IMR-90 (cell line): ENCODE measurements at regions not wholly inside any gene's neighbourhood (a gene's known extent, or its start where the extent isn't known, plus 50 kb on each side); places are given as distances from the start of the nearest gene placed in this dataset.

Source experiments
- ATAC-seq: fragments of 200-7000 bp; cut with Tn5 transposase; 2 replicates; pipeline ENCODE4 v1.9.1; 2020; ENCODE audit warnings: low read depth, mild to moderate bottlenecking, moderate library complexity
- BruUV-seq: library from RNA; stranded (reverse); fragments of 400-500 nt; replicated peaks from 2 replicates; lab custom pipeline; 2021; lab: Mats Ljungman, UMichigan
- CTCF ChIA-PET: fragments of 300-600 bp; formaldehyde crosslinking; extraction: SDS; loops from one replicate; lab custom pipeline; 2021; ENCODE audit warnings: antibody characterized with exemption; lab: Yijun Ruan, JAX
- POLR2A ChIA-PET: fragments of 300-600 bp; sonication (Branson Sonifier 250); formaldehyde crosslinking; loops from one replicate; lab custom pipeline; 2022; ENCODE audit warnings: antibody characterized with exemption; ENCODE audit not compliant: unreplicated experiment; lab: Charles Lee
- DNase-seq: peaks from one replicate; pipeline ENCODE4 v3.0.0; 2013
- H2AFZ ChIP-seq: replicated peaks from 2 replicates; pipeline ENCODE3; 2013; ENCODE audit warnings: low read length, mild to moderate bottlenecking; ENCODE audit not compliant: poor library complexity
- H2AK5ac ChIP-seq: 2 replicates; pipeline ENCODE4 v1.6.1; 2013; ENCODE audit warnings: low read depth, low read length, inconsistent platforms
- H2AK9ac ChIP-seq: replicated peaks from 2 replicates; pipeline ENCODE3; 2013; ENCODE audit warnings: mild to moderate bottlenecking, low read depth, low read length, moderate library complexity; ENCODE audit not compliant: poor library complexity
- H2BK120ac ChIP-seq: 2 replicates; pipeline ENCODE4 v1.6.1; 2013; ENCODE audit warnings: low read depth, low read length, inconsistent platforms
- H2BK15ac ChIP-seq: 3 replicates; pipeline ENCODE4 v1.6.1; 2013; ENCODE audit warnings: low read depth, low read length, inconsistent platforms
- H2BK20ac ChIP-seq: 2 replicates; pipeline ENCODE4 v1.6.1; 2013; ENCODE audit warnings: low read depth, mild to moderate bottlenecking, inconsistent platforms, low read length, moderate library complexity
- H2BK5ac ChIP-seq: 2 replicates; pipeline ENCODE4 v1.6.1; 2013; ENCODE audit warnings: mild to moderate bottlenecking, low read depth, low read length, inconsistent platforms; ENCODE audit not compliant: poor library complexity, severe bottlenecking
- H3K14ac ChIP-seq: replicated peaks from 2 replicates; pipeline ENCODE4 v1.6.1; 2013; ENCODE audit warnings: low read depth, low read length, inconsistent platforms
- H3K18ac ChIP-seq: 2 replicates; pipeline ENCODE4 v1.6.1; 2013; ENCODE audit warnings: low read depth, low read length, control low read depth
- H3K23ac ChIP-seq: 2 replicates; pipeline ENCODE4 v1.6.1; 2013; ENCODE audit warnings: low read depth, low read length, inconsistent platforms
- H3K27ac ChIP-seq: 2 replicates; pipeline ENCODE4 v1.5.1; 2013; ENCODE audit warnings: mild to moderate bottlenecking, control low read depth, low read length; ENCODE audit not compliant: insufficient read depth
- H3K27me3 ChIP-seq: 2 replicates; pipeline ENCODE4 v1.6.1; 2013; ENCODE audit warnings: low read length; ENCODE audit not compliant: control insufficient read depth, insufficient read depth
- H3K36me3 ChIP-seq: 2 replicates; pipeline ENCODE4 v1.6.1; 2013; ENCODE audit warnings: low read length, mixed read lengths; ENCODE audit not compliant: control insufficient read depth, insufficient read depth
- H3K4ac ChIP-seq: 2 replicates; pipeline ENCODE4 v1.6.1; 2013; ENCODE audit warnings: low read depth, low read length, inconsistent platforms
- H3K4me1 ChIP-seq: 2 replicates; pipeline ENCODE4 v1.6.1; 2013; ENCODE audit warnings: low read length, mixed read lengths; ENCODE audit not compliant: control insufficient read depth, insufficient read depth
- H3K4me2 ChIP-seq: 2 replicates; pipeline ENCODE4 v1.6.1; 2013; ENCODE audit warnings: low read depth, mild to moderate bottlenecking, control low read depth, low read length, moderate library complexity
- H3K4me3 ChIP-seq: 2 replicates; pipeline ENCODE4 v1.5.1; 2013; ENCODE audit warnings: low read depth, mild to moderate bottlenecking, control low read depth, low read length, moderate library complexity; ENCODE audit not compliant: insufficient read depth
- H3K56ac ChIP-seq: 2 replicates; pipeline ENCODE4 v1.6.1; 2013; ENCODE audit warnings: low read length, inconsistent platforms; ENCODE audit not compliant: insufficient read depth; ENCODE audit errors: extremely low read depth
- H3K79me1 ChIP-seq, 2 experiments: 2 replicates each; pipeline ENCODE4 v1.6.1; 2013; ENCODE audit warnings: low read length in 2 of 2, inconsistent platforms in 1 of 2, low read depth in 1 of 2
- H3K9ac ChIP-seq: 2 replicates; pipeline ENCODE4 v1.6.1; 2013; ENCODE audit warnings: low read depth, low read length, control low read depth
- H3K9me1 ChIP-seq: 2 replicates; pipeline ENCODE4 v1.6.1; 2013; ENCODE audit warnings: low read length, inconsistent platforms; ENCODE audit not compliant: insufficient read depth
- H3K9me3 ChIP-seq: 2 replicates; pipeline ENCODE4 v1.6.1; 2013; ENCODE audit warnings: low read length; ENCODE audit not compliant: control insufficient read depth, insufficient read depth
- H4K20me1 ChIP-seq: 2 replicates; pipeline ENCODE4 v1.6.1; 2013; ENCODE audit warnings: low read length, inconsistent platforms; ENCODE audit not compliant: insufficient read depth
- H4K5ac ChIP-seq: 2 replicates; pipeline ENCODE4 v1.6.1; 2013; ENCODE audit warnings: mild to moderate bottlenecking, low read depth, low read length, control low read depth
- H4K8ac ChIP-seq, 2 experiments: 2 replicates each; pipeline ENCODE4 v1.6.1; 2013; ENCODE audit warnings: low read depth in 2 of 2, low read length in 2 of 2, control low read depth in 1 of 2, inconsistent platforms in 1 of 2
- H4K91ac ChIP-seq: 2 replicates; pipeline ENCODE4 v1.6.1; 2013; ENCODE audit warnings: low read depth, low read length, inconsistent platforms; ENCODE audit not compliant: insufficient read depth
- BHLHE40 ChIP-seq: fragments of 150-350 bp; IDR thresholded peaks from 2 replicates; pipeline ENCODE4 v1.6.1; 2016; ENCODE audit warnings: mild to moderate bottlenecking, low read depth, low read length
- CEBPB ChIP-seq: IDR thresholded peaks from 2 replicates; pipeline ENCODE4 v1.6.1; 2012; ENCODE audit warnings: low read depth, low read length, improper control_type of control experiment
- CHD1 ChIP-seq: IDR thresholded peaks from 2 replicates; pipeline ENCODE4 v1.6.1; 2012; ENCODE audit warnings: low read depth, low read length, improper control_type of control experiment
- FOS ChIP-seq: fragments of 150-350 bp; IDR thresholded peaks from 2 replicates; pipeline ENCODE4 v1.6.1; 2016; ENCODE audit warnings: low read depth, low read length
- MAFK ChIP-seq: IDR thresholded peaks from 2 replicates; pipeline ENCODE4 v1.6.1; 2012; ENCODE audit warnings: low read depth, low read length, improper control_type of control experiment
- MAZ ChIP-seq: IDR thresholded peaks from 2 replicates; pipeline ENCODE4 v1.6.1; 2012; ENCODE audit warnings: low read depth, mild to moderate bottlenecking, low read length, improper control_type of control experiment, moderate library complexity, borderline replicate concordance
- MXI1 ChIP-seq: IDR thresholded peaks from 2 replicates; pipeline ENCODE4 v1.6.1; 2012; ENCODE audit warnings: low read depth, mild to moderate bottlenecking, low read length, moderate library complexity, borderline replicate concordance
- NFE2L2 ChIP-seq: fragments of 150-350 bp; IDR thresholded peaks from 2 replicates; pipeline ENCODE4 v1.6.1; 2016; ENCODE audit warnings: low read depth, mild to moderate bottlenecking, low read length
- POLR2A ChIP-seq: IDR thresholded peaks from 2 replicates; pipeline ENCODE4 v1.6.1; 2012; ENCODE audit warnings: mild to moderate bottlenecking, low read depth, low read length
- RAD21 ChIP-seq: IDR thresholded peaks from 2 replicates; pipeline ENCODE4 v1.6.1; 2012; ENCODE audit warnings: low read length, improper control_type of control experiment
- RCOR1 ChIP-seq: IDR thresholded peaks from 2 replicates; pipeline ENCODE4 v1.6.1; 2012; ENCODE audit warnings: mild to moderate bottlenecking, low read length, improper control_type of control experiment; ENCODE audit not compliant: insufficient replicate concordance
- RFX5 ChIP-seq: IDR thresholded peaks from 2 replicates; pipeline ENCODE4 v1.8.0; 2012; ENCODE audit warnings: low read depth, mild to moderate bottlenecking, low read length, moderate library complexity
- SMC3 ChIP-seq: fragments of 150-350 bp; IDR thresholded peaks from 2 replicates; pipeline ENCODE4 v1.6.1; 2016; ENCODE audit warnings: low read depth, mild to moderate bottlenecking, antibody characterized with exemption, low read length, moderate library complexity
- WGBS, 2 experiments: methylation state at CpG; one replicate each; pipeline versions ENCODE4 v1.1.5 to v1.1.7; 2013; ENCODE audit warnings: missing lambda C conversion rate in 2 of 2; ENCODE audit not compliant: insufficient read length in 1 of 2; ENCODE audit errors: extremely low coverage in 2 of 2; 5-methylcytosine and 5-hydroxymethylcytosine counted together
- dilution Hi-C: fragments of 300-500 bp; cut with HindIII; formaldehyde crosslinking; loops from one replicate; pipeline ENCODE4 v1.14.3; 2018; ENCODE audit warnings: low sequenced_read_pairs; ENCODE audit not compliant: unreplicated experiment
- in situ Hi-C: fragments of 300-500 bp; cut with MboI; formaldehyde crosslinking; loops from 3 replicates; pipeline ENCODE4 v1.14.3; 2019; ENCODE audit warnings: low sequenced_read_pairs, inconsistent platforms, mixed read lengths
- intact Hi-C: fragments of 100-400 bp; cut with micrococcal nuclease; formaldehyde crosslinking; loops from 2 replicates; pipeline ENCODE4 v1.10.0; 2022
- TF ChIP-seq, protein P1 (sequence below): fragments of 150-350 bp; IDR thresholded peaks from 2 replicates; pipeline ENCODE4 v1.6.1; 2017; ENCODE audit warnings: mild to moderate bottlenecking, antibody characterized with exemption, low read length, low read depth
- TF ChIP-seq, protein P2 (sequence below): fragments of 150-350 bp; IDR thresholded peaks from 2 replicates; pipeline ENCODE4 v1.6.1; 2016; ENCODE audit warnings: low read depth, mild to moderate bottlenecking, low read length, moderate library complexity, borderline replicate concordance
- TF ChIP-seq, protein P3 (sequence below): conservative IDR thresholded peaks from 2 replicates; pipeline ENCODE4 v1.5.1; 2012; ENCODE audit warnings: mild to moderate bottlenecking, low read depth, low read length, improper control_type of control experiment

DNA sequence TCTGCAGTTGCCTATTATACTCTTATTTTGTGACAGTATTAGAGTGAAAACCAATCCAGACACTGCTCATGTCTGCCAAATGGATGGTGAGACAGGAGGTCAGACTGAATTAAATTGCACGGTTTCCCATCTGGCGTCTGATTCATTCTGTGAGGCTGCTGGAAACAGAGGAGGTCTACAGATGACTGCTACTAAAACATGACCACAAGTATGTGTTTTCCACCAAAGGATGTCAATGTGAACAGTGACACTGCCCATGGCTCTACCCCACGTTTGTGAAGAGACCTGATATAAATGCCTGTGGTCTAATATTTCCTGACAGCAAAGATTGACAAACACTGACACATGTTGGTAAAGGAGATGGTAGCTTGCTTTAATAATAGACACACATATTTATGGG is 104.3 kb upstream of the ST6GAL2 start:
- Histone ChIP-seq H3K4me3 (no peak overlapping the region), H3K14ac (no peak overlapping the region), H3K4me2 (no peak overlapping the region), H3K79me1 (no peaks in the 10 kb centered on the region), H3K4ac (no peak overlapping the region), H3K27me3 (no peaks in the 10 kb centered on the region), H3K9me3 (peaks cover 5% of the 10 kb centered on the region), H3K23ac (no peak overlapping the region), H3K18ac (no peak overlapping the region), H4K5ac (no peak overlapping the region), H2AFZ (no peak overlapping the region), H4K20me1 (no peaks in the 10 kb centered on the region), H3K4me1 (no peaks in the 10 kb centered on the region), H2BK5ac (no peak overlapping the region), H3K27ac (no peak overlapping the region), H3K9me1 (no peaks in the 10 kb centered on the region), H2BK15ac (no peak overlapping the region), H2BK120ac (no peak overlapping the region), H4K91ac (no peak overlapping the region), H3K9ac (no peak overlapping the region), H2AK5ac (no peak overlapping the region), H2BK20ac (no peak overlapping the region), H2AK9ac (no peak overlapping the region), H4K8ac (no peak overlapping the region), H3K36me3 (no peaks in the 10 kb centered on the region), H3K56ac (no peak overlapping the region)
- intact Hi-C loops (no loop called here), in situ Hi-C loops (no loop called here), dilution Hi-C loops (no loop called here)
- BruUV-seq = no TSS peak
- no peak for ATAC-seq
- TF ChIP-seq, protein P1, sequence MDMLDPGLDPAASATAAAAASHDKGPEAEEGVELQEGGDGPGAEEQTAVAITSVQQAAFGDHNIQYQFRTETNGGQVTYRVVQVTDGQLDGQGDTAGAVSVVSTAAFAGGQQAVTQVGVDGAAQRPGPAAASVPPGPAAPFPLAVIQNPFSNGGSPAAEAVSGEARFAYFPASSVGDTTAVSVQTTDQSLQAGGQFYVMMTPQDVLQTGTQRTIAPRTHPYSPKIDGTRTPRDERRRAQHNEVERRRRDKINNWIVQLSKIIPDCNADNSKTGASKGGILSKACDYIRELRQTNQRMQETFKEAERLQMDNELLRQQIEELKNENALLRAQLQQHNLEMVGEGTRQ = no peak
- TF ChIP-seq RCOR1 (no peak), NFE2L2 (no peak), RAD21 (no peak), CEBPB (no peak), MAZ (no peak), RFX5 (no peak), FOS (no peak), MXI1 (no peak), SMC3 (no peak), CHD1 (no peak), MAFK (no peak), BHLHE40 (no peak), POLR2A (no peak)
- TF ChIP-seq, protein P2, sequence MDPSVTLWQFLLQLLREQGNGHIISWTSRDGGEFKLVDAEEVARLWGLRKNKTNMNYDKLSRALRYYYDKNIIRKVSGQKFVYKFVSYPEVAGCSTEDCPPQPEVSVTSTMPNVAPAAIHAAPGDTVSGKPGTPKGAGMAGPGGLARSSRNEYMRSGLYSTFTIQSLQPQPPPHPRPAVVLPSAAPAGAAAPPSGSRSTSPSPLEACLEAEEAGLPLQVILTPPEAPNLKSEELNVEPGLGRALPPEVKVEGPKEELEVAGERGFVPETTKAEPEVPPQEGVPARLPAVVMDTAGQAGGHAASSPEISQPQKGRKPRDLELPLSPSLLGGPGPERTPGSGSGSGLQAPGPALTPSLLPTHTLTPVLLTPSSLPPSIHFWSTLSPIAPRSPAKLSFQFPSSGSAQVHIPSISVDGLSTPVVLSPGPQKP = no peak
- TF ChIP-seq, protein P3, sequence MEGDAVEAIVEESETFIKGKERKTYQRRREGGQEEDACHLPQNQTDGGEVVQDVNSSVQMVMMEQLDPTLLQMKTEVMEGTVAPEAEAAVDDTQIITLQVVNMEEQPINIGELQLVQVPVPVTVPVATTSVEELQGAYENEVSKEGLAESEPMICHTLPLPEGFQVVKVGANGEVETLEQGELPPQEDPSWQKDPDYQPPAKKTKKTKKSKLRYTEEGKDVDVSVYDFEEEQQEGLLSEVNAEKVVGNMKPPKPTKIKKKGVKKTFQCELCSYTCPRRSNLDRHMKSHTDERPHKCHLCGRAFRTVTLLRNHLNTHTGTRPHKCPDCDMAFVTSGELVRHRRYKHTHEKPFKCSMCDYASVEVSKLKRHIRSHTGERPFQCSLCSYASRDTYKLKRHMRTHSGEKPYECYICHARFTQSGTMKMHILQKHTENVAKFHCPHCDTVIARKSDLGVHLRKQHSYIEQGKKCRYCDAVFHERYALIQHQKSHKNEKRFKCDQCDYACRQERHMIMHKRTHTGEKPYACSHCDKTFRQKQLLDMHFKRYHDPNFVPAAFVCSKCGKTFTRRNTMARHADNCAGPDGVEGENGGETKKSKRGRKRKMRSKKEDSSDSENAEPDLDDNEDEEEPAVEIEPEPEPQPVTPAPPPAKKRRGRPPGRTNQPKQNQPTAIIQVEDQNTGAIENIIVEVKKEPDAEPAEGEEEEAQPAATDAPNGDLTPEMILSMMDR = no peak
- ChIA-PET CTCF (no interaction called here), POLR2A (no interaction called here)
- peak; percentile 59 for DNase-seq
- no CpG with 5 or more reads among the region's 3 CpGs for whole genome bisulfite sequencing, 2 experiments
